ENCODE measurements at regions not wholly inside any gene's neighbourhood (a gene's known extent, or its start where the extent isn't known, plus 50 kb on each side); places are given as distances from the start of the nearest gene placed in this dataset.

- no peak for TF ChIP-seq CTCF (IDR thresholded peaks at IDR 0.05)
- no peak for TF ChIP-seq POLR2A (IDR thresholded peaks at IDR 0.05)
Measured at GRCh38 chr10:123392182-123392963, 238.2 kb downstream of the BUB3 start.
